Gastroesophageal sphincter (tissue), 4 donors: ENCODE measurements at regions not wholly inside any gene's neighbourhood (a gene's known extent, or its start where the extent isn't known, plus 50 kb on each side); places are given as distances from the start of the nearest gene placed in this dataset.

Source experiments
- ATAC-seq: fragments of 150-250 bp; one replicate; pipeline ENCODE4 v1.9.1; 2016; ENCODE audit warnings: mild to moderate bottlenecking, moderate library complexity
- H3K27ac ChIP-seq, 4 donors: fragments of 200-600 bp; sonication (generic) in 3 of 4; 1 replicate in 3 of 4; 2 replicates in 1 of 4; pipeline ENCODE4 v1.5.1; 2016 to 2019
- H3K27me3 ChIP-seq: fragments of 200-600 bp; sonication (generic); one replicate; pipeline ENCODE4 v1.5.1; 2019
- H3K36me3 ChIP-seq, 2 donors: fragments of 200-600 bp; sonication (generic); one replicate each; pipeline ENCODE4 v1.5.1; 2019; ENCODE audit warnings: control low read depth in 1 of 2
- H3K4me1 ChIP-seq, 3 donors: fragments of 200-600 bp; sonication (generic); 1 replicate in 2 of 3; 2 replicates in 1 of 3; pipeline ENCODE4 v1.5.1; 2016 to 2019; ENCODE audit warnings: control low read depth in 2 of 3
- H3K4me3 ChIP-seq, 2 donors: fragments of 200-600 bp; sonication (generic); one replicate each; pipeline ENCODE4 v1.5.1; 2019; ENCODE audit warnings: mild to moderate bottlenecking in 1 of 2, moderate library complexity in 1 of 2
- H3K9me3 ChIP-seq, 3 donors: fragments of 200-600 bp; sonication (generic); one replicate each; pipeline ENCODE4 v1.5.1; 2017 to 2019; ENCODE audit warnings: control low read depth in 2 of 3
- EP300 ChIP-seq: sonication (generic); formaldehyde crosslinking; IDR thresholded peaks from one replicate; pipeline ENCODE4 v1.6.1; 2017; ENCODE audit warnings: antibody characterized with exemption, mild to moderate bottlenecking
- POLR2A ChIP-seq, 2 donors: fragments of 450-650 bp; IDR thresholded peaks; one replicate each; pipeline ENCODE4 v1.6.1; 2017; ENCODE audit warnings: antibody characterized with exemption in 2 of 2, mild to moderate bottlenecking in 2 of 2, moderate library complexity in 1 of 2
- POLR2AphosphoS5 ChIP-seq: sonication (generic); formaldehyde crosslinking; IDR thresholded peaks from one replicate; pipeline ENCODE4 v1.6.1; 2017; ENCODE audit warnings: antibody characterized with exemption
- WGBS, 2 donors: methylation state at CpG; one replicate each; pipeline ENCODE4 v1.1.5; 2018; ENCODE audit warnings: low coverage in 1 of 2; 5-methylcytosine and 5-hydroxymethylcytosine counted together
- TF ChIP-seq, protein P1 (sequence below), 4 experiments: fragments of 200-600 bp in 2 of 4; fragments of 450-650 bp in 2 of 4; sonication (generic) in 1 of 4; IDR thresholded peaks; one replicate each; pipeline ENCODE4 v1.5.1; 2017 to 2019; ENCODE audit warnings: antibody characterized with exemption in 4 of 4, mild to moderate bottlenecking in 2 of 4, moderate library complexity in 2 of 4

DNA sequence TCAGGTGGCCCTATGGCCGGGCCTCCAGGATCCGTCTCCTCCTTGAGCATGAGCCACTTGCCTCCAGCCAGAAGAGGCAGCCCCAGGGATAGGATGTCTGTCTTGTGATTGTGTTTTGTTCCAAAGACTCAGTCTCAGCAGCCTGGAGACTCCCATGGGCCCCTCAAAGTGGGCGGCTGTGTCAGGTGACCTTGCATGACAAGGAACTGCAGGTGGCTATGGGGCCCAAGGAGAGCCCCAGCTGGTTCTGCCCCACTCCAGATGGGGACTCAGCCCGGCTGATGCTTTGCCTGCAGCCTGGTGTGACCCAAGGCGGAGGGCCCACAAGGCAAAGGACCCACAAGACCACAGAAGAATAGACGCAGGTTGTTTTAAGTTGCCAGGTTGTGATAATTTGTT, 284.3 kb upstream of the IRX4 start:
- no peaks in the 10 kb centered on the region for H3K4me1 ChIP-seq
- H3K4me3 ChIP-seq, result no peak overlapping the region
- H3K27me3 ChIP-seq, result peaks cover 67% of the 10 kb centered on the region
- no peak for ATAC-seq
- H3K27ac ChIP-seq, result no peak overlapping the region
- no peaks in the 10 kb centered on the region for H3K36me3 ChIP-seq
- 87% methylated on average over 3 of the region's 6 CpGs; no CpG with 5 or more reads in 1 of the 2 donors for WGBS, 2 donors
- H3K9me3 ChIP-seq, result no peaks in the 10 kb centered on the region
- no peak for TF ChIP-seq POLR2A (IDR thresholded peaks at IDR 0.05)
- no peak for TF ChIP-seq EP300
- TF ChIP-seq, protein P1, sequence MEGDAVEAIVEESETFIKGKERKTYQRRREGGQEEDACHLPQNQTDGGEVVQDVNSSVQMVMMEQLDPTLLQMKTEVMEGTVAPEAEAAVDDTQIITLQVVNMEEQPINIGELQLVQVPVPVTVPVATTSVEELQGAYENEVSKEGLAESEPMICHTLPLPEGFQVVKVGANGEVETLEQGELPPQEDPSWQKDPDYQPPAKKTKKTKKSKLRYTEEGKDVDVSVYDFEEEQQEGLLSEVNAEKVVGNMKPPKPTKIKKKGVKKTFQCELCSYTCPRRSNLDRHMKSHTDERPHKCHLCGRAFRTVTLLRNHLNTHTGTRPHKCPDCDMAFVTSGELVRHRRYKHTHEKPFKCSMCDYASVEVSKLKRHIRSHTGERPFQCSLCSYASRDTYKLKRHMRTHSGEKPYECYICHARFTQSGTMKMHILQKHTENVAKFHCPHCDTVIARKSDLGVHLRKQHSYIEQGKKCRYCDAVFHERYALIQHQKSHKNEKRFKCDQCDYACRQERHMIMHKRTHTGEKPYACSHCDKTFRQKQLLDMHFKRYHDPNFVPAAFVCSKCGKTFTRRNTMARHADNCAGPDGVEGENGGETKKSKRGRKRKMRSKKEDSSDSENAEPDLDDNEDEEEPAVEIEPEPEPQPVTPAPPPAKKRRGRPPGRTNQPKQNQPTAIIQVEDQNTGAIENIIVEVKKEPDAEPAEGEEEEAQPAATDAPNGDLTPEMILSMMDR (IDR thresholded peaks at IDR 0.05), result no peak
- no peak for TF ChIP-seq POLR2AphosphoS5

DNA sequence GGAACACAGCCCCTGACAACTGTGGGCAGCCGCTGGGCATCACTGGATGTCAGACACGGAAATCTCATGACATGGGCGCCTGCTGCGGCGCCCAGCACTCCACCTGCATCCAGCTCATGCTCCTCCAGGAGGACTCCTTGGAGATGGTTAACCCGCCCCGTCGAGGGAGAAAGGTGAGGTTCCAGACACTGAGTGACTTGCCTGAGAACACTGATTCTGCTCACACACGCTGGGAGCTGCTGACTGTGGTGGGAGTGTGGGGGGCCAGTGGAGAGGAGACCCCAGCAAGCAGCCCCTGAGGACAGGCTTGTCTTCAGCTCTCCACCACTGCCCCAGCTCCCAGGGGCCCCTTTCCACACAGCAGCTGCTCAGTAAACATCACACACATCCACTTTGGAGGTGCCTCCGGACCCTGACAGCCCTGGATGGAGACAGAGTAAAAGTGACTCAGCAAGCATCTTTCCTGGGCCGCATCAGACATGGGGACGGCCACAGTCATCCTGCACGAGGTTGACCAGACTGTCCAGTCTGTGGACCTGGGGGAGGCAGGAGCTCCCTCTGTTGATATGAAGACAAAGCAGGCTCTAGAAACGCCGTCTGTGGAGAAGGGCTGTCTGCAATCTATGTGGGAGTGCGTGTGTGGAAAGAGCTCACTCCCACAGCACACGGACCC, 283.7 kb upstream of the IRX4 start:
- Histone ChIP-seq H3K27me3 (peaks cover 62% of the 10 kb centered on the region), H3K4me3 (no peak overlapping the region), H3K27ac (no peak overlapping the region), H3K36me3 (no peaks in the 10 kb centered on the region), H3K9me3 (no peaks in the 10 kb centered on the region), H3K4me1 (no peaks in the 10 kb centered on the region)
- 100% methylated on average over 1 of the region's 17 CpGs for whole genome bisulfite sequencing, 2 donors
- no peak for TF ChIP-seq POLR2AphosphoS5
- TF ChIP-seq POLR2A (IDR thresholded peaks at IDR 0.05), result no peak
- no peak for TF ChIP-seq EP300
- TF ChIP-seq, protein P1 (IDR thresholded peaks at IDR 0.05), result no peak
- ATAC-seq, result no peak

DNA sequence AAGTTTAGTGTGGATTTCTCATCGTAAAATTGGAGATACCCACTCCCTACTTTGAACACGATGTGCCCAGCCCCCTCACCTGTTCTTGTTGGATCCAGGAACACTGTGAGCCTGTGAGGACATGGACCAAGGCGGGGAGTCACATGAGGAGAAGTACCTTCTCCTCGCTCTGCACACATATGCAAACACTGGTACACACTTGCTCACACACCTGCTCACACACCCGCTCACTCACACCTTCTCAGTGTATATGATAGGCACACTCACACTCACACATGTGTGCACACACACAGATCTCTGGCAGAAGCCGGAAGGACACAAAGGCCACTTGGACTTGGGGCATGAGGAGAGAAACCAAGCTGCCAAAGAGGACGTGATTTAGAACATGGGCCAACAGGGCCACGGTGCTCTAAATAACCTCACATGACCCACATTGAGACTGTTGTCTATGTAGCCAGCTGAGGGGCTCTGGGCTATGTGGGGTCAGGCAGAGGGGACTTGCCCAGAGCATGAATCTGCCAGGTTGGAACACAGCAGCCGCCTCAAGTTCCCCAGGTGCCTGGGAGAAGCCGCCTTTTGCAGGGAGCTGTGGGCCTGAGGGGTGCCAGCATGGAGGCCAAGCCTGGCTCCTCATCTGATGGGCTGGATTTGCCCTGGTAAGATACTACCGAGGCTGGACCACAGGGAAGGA, 283.0 kb upstream of the IRX4 start:
- Histone ChIP-seq H3K27ac (no peak overlapping the region), H3K27me3 (peaks cover 58% of the 10 kb centered on the region), H3K4me3 (no peak overlapping the region), H3K4me1 (no peaks in the 10 kb centered on the region), H3K9me3 (no peaks in the 10 kb centered on the region), H3K36me3 (no peaks in the 10 kb centered on the region)
- no peak for ATAC-seq
- TF ChIP-seq POLR2AphosphoS5 (no peak), EP300 (no peak), POLR2A (IDR thresholded peaks at IDR 0.05) (no peak)
- TF ChIP-seq, protein P1 (IDR thresholded peaks at IDR 0.05), result no peak
- 76% methylated on average over 6 of the region's 11 CpGs; no CpG with 5 or more reads in 1 of the 2 donors for WGBS, 2 donors

DNA sequence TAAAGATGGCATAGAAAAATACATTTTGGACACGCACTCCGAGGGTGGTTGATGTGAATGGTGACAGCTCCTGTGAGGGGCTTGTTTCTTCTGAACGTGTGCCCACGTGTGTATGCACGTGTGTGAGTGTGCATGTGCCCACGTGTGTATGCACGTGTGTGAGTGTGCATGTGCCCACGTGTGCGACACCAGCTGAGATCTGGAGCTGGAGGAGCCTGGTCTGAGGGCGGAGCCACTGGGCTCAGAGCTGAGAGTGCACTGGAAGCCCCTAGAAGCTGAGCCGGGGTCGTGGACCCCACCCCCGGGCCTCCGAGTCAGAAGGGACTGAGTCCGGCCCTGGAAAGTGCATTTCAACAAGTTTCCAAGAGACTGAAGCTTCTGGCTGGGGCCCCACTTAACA, 282.5 kb upstream of the IRX4 start:
- Histone ChIP-seq H3K27ac (no peak overlapping the region), H3K4me3 (no peak overlapping the region), H3K36me3 (no peaks in the 10 kb centered on the region), H3K4me1 (no peaks in the 10 kb centered on the region), H3K27me3 (peaks cover 52% of the 10 kb centered on the region), H3K9me3 (no peaks in the 10 kb centered on the region)
- 50 to 63% methylated on average over 5 to 7 of the region's 15 CpGs for WGBS, 2 donors
- TF ChIP-seq EP300 (no peak), POLR2A (IDR thresholded peaks at IDR 0.05) (no peak), POLR2AphosphoS5 (no peak)
- TF ChIP-seq, protein P1 (IDR thresholded peaks at IDR 0.05), result no peak
- ATAC-seq, result no peak

DNA sequence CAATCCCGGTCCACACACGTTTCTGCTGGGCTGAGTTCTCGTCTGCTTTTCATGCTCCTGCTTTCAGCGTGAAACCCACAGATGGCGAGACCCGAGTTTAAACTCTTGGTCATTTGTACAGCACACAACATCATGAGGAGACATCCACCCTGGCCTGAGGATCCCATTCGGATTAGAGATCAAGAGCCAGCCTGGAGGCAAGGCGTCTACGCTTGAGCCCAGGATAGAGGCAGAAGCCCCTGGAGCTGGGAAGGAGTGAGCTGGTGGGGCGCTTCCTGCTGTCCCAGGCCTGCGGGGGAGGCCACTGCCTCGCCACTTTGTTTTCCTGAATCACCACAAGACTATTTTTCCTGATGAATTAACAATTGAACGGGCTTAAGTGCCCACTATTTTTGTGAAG, 281.9 kb upstream of the IRX4 start:
- Histone ChIP-seq H3K9me3 (no peaks in the 10 kb centered on the region), H3K27me3 (peaks cover 46% of the 10 kb centered on the region), H3K27ac (no peak overlapping the region), H3K4me3 (no peak overlapping the region), H3K4me1 (no peaks in the 10 kb centered on the region), H3K36me3 (no peaks in the 10 kb centered on the region)
- no peak for ATAC-seq
- WGBS, 2 donors, result 38 to 45% methylated on average over 6 to 12 of the region's 13 CpGs
- TF ChIP-seq POLR2AphosphoS5 (no peak), POLR2A (IDR thresholded peaks at IDR 0.05) (no peak)
- TF ChIP-seq, protein P1 (IDR thresholded peaks at IDR 0.05), result no peak
